ENCODE measurements at regions not wholly inside any gene's neighbourhood (a gene's known extent, or its start where the extent isn't known, plus 50 kb on each side); places are given as distances from the start of the nearest gene placed in this dataset.
"Not testable (repeated sequence)": the region's sequence is repeated elsewhere in the genome, so short reads cannot be mapped to it uniquely, and the experiment has no call there.

- TF ChIP-seq CTCF (conservative IDR thresholded peaks at IDR 0.05; ENCODE audit: low read depth in 2 of 2) = no peak
These were observed 87.4 kb upstream of the GRIN2A start (continued) for GRCh38 chr16:10269632-10270031.

- H3K27ac ChIP-seq (ENCODE audit: low read depth); H3K4me3 Mint-ChIP-seq; H3K79me2 ChIP-seq (replicated peaks; ENCODE audit: insufficient read depth); H2AFZ ChIP-seq; H3K9me2 ChIP-seq (ENCODE audit: insufficient read depth); H3K27me3 ChIP-seq (ENCODE audit: insufficient read depth); DNase-seq (ENCODE audit: low spot score); H3K4me3 ChIP-seq; H3K4me2 ChIP-seq; H4K20me1 ChIP-seq (replicated peaks; ENCODE audit: insufficient read depth); H3K4me1 Mint-ChIP-seq; H3K4me1 ChIP-seq (ENCODE audit: insufficient read depth); H3K36me3 ChIP-seq (ENCODE audit: insufficient read depth); H3K27ac Mint-ChIP-seq; H3K27me3 Mint-ChIP-seq (ENCODE audit: insufficient read depth, low read depth, poor library complexity); ATAC-seq; H3F3A ChIP-seq (replicated peaks; ENCODE audit: low read depth): not testable (repeated sequence)
- Mint-ChIP-seq H3K9me3 (peaks cover 56% of the 10 kb centered on the region), H3K36me3 (ENCODE audit: low read depth) (peaks cover 12% of the 10 kb centered on the region; the same call in 2 of the 3 replicates)
These were observed 90.1 kb upstream of the GRIN2A start for GRCh38 chr16:10272250-10272854.

- H3K36me3 ChIP-seq (ENCODE audit: insufficient read depth); H3K4me3 Mint-ChIP-seq: not testable (repeated sequence)
These were observed 93.2 kb upstream of the GRIN2A start for GRCh38 chr16:10275214-10275996.

GRCh38 chr16:10277597-10277996, 95.4 kb upstream of the GRIN2A start:
- Histone ChIP-seq H3K79me2 (replicated peaks; ENCODE audit: insufficient read depth) (no peaks in the 10 kb centered on the region), H4K20me1 (replicated peaks; ENCODE audit: insufficient read depth) (no peaks in the 10 kb centered on the region), H3K27ac (ENCODE audit: low read depth) (no peak overlapping the region), H3K4me2 (no peak overlapping the region), H3K27me3 (ENCODE audit: insufficient read depth) (no peaks in the 10 kb centered on the region), H3K9me2 (ENCODE audit: insufficient read depth) (no peaks in the 10 kb centered on the region), H3K4me1 (ENCODE audit: insufficient read depth) (no peaks in the 10 kb centered on the region), H2AFZ (no peak overlapping the region), H3K4me3 (no peak overlapping the region), H3K36me3 (ENCODE audit: insufficient read depth) (no peaks in the 10 kb centered on the region), H3F3A (replicated peaks; ENCODE audit: low read depth) (no peaks in the 10 kb centered on the region)
- H3K4me3 Mint-ChIP-seq = no peak overlapping the region
- ATAC-seq = no peak
- no peak overlapping the region; the same call in 1 of the 2 replicates for H3K27ac Mint-ChIP-seq
- DNase-seq (ENCODE audit: low spot score) = no peak
- no peaks in the 10 kb centered on the region for H3K4me1 Mint-ChIP-seq
- H3K36me3 Mint-ChIP-seq (ENCODE audit: low read depth) = peaks cover 22% of the 10 kb centered on the region
- H3K27me3 Mint-ChIP-seq (ENCODE audit: insufficient read depth, low read depth, poor library complexity) = peaks cover 9% of the 10 kb centered on the region
- peaks cover 50% of the 10 kb centered on the region for H3K9me3 Mint-ChIP-seq
- TF ChIP-seq STAT1 (IDR thresholded peaks at IDR 0.05; ENCODE audit: unreplicated experiment) (no peak), NANOG (IDR thresholded peaks at IDR 0.05; ENCODE audit: borderline replicate concordance) (no peak), ZNF331 (CRISPR knock-in tag; IDR thresholded peaks at IDR 0.05; ENCODE audit: low read depth) (no peak), CREB1 (CRISPR knock-in tag; IDR thresholded peaks at IDR 0.05; ENCODE audit: low read depth) (no peak), EZH2phosphoT487 (IDR thresholded peaks at IDR 0.05; ENCODE audit: unreplicated experiment) (no peak), ETS1 (IDR thresholded peaks at IDR 0.05) (no peak), ZNF114 (CRISPR knock-in tag; IDR thresholded peaks at IDR 0.05) (no peak), JUNB (IDR thresholded peaks at IDR 0.05; ENCODE audit: unreplicated experiment) (no peak), EZH2 (IDR thresholded peaks at IDR 0.05; ENCODE audit: low read depth, unreplicated experiment) (no peak), CTCF (conservative IDR thresholded peaks at IDR 0.05; ENCODE audit: low read depth in 2 of 2) (no peak)

More at GRCh38 chr16:10275214-10275996, 93.2 kb upstream of the GRIN2A start:
- peaks cover 65% of the 10 kb centered on the region for H3K9me3 Mint-ChIP-seq
- not testable (repeated sequence) for H3K27me3 ChIP-seq (ENCODE audit: insufficient read depth); H3K4me1 ChIP-seq (ENCODE audit: insufficient read depth); H4K20me1 ChIP-seq (replicated peaks; ENCODE audit: insufficient read depth); ATAC-seq; DNase-seq (ENCODE audit: low spot score); H3K4me2 ChIP-seq; H3F3A ChIP-seq (replicated peaks; ENCODE audit: low read depth); H3K9me2 ChIP-seq (ENCODE audit: insufficient read depth); H3K27ac ChIP-seq (ENCODE audit: low read depth); H3K4me1 Mint-ChIP-seq; H3K27ac Mint-ChIP-seq; H3K4me3 ChIP-seq; H2AFZ ChIP-seq; H3K79me2 ChIP-seq (replicated peaks; ENCODE audit: insufficient read depth); H3K27me3 Mint-ChIP-seq (ENCODE audit: insufficient read depth, low read depth, poor library complexity)
- peaks cover 29% of the 10 kb centered on the region for H3K36me3 Mint-ChIP-seq (ENCODE audit: low read depth)

Measured in GM23338 (cell line).